ENCODE measurements at regions not wholly inside any gene's neighbourhood (a gene's known extent, or its start where the extent isn't known, plus 50 kb on each side); places are given as distances from the start of the nearest gene placed in this dataset.

- no peak for TF ChIP-seq CTCF (IDR thresholded peaks at IDR 0.05)
- Mint-ChIP-seq H3K4me1 (peaks cover 21% of the 10 kb centered on the region), H3K36me3 (ENCODE audit: low read depth) (peaks cover under 1% of the 10 kb centered on the region), H3K27me3 (ENCODE audit: low read depth, poor library complexity) (peaks cover 6% of the 10 kb centered on the region), H3K9me3 (peaks cover 6% of the 10 kb centered on the region), H3K27ac (no peak overlapping the region), H3K4me3 (no peak overlapping the region)
- no peak for DNase-seq
These were observed 265.3 kb downstream of the MYCN start for GRCh38 chr2:16205631-16206030.

- TF ChIP-seq CTCF (IDR thresholded peaks at IDR 0.05), result no peak
- peak; percentile 16 for DNase-seq
These were observed 264.7 kb downstream of the MYCN start for GRCh38 chr2:16204886-16205620.

GRCh38 chr2:16204251-16204650 lies 263.9 kb downstream of the MYCN start:
- no peak for TF ChIP-seq CTCF (IDR thresholded peaks at IDR 0.05)
- Mint-ChIP-seq H3K27me3 (ENCODE audit: low read depth, poor library complexity) (peaks cover 6% of the 10 kb centered on the region), H3K4me3 (no peak overlapping the region), H3K36me3 (ENCODE audit: low read depth) (no peaks in the 10 kb centered on the region), H3K4me1 (peaks cover 21% of the 10 kb centered on the region), H3K27ac (no peak overlapping the region), H3K9me3 (peaks cover 6% of the 10 kb centered on the region)
- no peak for DNase-seq

More at GRCh38 chr2:16204886-16205620, 264.7 kb downstream of the MYCN start:
- Mint-ChIP-seq H3K9me3 (peaks cover 6% of the 10 kb centered on the region), H3K27me3 (ENCODE audit: low read depth, poor library complexity) (peaks cover 6% of the 10 kb centered on the region), H3K36me3 (ENCODE audit: low read depth) (no peaks in the 10 kb centered on the region), H3K4me1 (peaks cover 21% of the 10 kb centered on the region), H3K4me3 (no peak overlapping the region), H3K27ac (no peak overlapping the region)

GRCh38 chr2:16203691-16204090 lies 263.3 kb downstream of the MYCN start:
- Mint-ChIP-seq H3K27ac (no peak overlapping the region), H3K27me3 (ENCODE audit: low read depth, poor library complexity) (peaks cover 6% of the 10 kb centered on the region), H3K36me3 (ENCODE audit: low read depth) (no peaks in the 10 kb centered on the region), H3K4me3 (no peak overlapping the region), H3K4me1 (peaks cover 21% of the 10 kb centered on the region), H3K9me3 (peaks cover 6% of the 10 kb centered on the region)
- DNase-seq, result no peak
- TF ChIP-seq CTCF (IDR thresholded peaks at IDR 0.05), result no peak

GRCh38 chr2:16203069-16203468 lies 262.7 kb downstream of the MYCN start:
- no peak for DNase-seq
- H3K27me3 Mint-ChIP-seq (ENCODE audit: low read depth, poor library complexity), result peaks cover 6% of the 10 kb centered on the region
- no peaks in the 10 kb centered on the region for H3K36me3 Mint-ChIP-seq (ENCODE audit: low read depth)
- no peak for TF ChIP-seq CTCF (IDR thresholded peaks at IDR 0.05)
- no peak overlapping the region for H3K27ac Mint-ChIP-seq
- H3K4me3 Mint-ChIP-seq, result no peak overlapping the region
- peaks cover 6% of the 10 kb centered on the region for H3K9me3 Mint-ChIP-seq
- H3K4me1 Mint-ChIP-seq, result peaks cover 21% of the 10 kb centered on the region

All from nephron progenitor cell (in vitro differentiated cells).